ENCODE measurements at regions not wholly inside any gene's neighbourhood (a gene's known extent, or its start where the extent isn't known, plus 50 kb on each side); places are given as distances from the start of the nearest gene placed in this dataset.
"Not testable (repeated sequence)": the region's sequence is repeated elsewhere in the genome, so short reads cannot be mapped to it uniquely, and the experiment has no call there.

DNA sequence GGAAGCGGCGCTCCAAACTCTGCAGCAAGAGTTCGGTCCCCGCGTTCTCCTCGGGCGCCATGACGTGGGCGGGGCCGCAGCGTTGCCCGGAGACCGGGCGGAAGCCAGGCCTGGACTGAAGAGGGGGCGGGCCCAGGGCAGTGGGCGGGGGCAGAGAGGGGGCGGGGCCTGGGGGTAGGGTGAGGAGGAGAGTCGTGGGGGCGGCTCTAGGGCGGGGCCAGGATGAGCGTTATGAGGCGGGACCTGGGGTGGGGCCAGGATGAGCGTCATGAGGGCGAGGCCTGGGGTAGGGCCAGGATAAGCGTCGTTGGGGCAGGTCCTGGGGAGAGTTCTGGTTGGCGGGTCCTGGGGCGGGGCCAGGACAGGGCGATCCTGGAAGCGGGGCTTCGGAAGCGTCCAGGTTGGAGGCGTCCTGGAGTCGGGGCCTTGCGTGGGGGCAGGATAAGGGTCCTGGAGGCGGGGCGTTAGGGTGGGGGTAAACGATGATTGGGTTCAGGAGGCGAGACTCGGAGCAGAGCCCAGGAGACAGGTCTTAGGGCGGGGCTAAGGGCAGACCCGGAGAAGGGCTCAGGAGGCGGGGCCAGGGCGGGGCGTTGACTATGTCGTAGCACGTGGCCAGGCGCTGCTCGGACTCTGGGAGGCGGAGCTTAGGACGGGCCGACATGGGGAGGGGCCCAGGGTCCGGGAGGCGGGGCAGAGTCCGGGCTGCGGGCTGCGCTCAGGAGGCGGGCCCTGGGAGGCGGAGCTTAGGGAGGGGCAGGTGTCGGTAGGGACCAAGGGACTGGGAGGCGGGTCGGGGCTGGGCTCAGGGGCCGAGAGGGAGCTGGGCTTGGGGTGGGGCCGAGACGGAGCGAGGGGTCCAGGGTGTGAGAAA, 131.1 kb upstream of the ALDH3B2 start:
- DNase-seq (ENCODE audit: low spot score), result peak; percentile 94

DNA sequence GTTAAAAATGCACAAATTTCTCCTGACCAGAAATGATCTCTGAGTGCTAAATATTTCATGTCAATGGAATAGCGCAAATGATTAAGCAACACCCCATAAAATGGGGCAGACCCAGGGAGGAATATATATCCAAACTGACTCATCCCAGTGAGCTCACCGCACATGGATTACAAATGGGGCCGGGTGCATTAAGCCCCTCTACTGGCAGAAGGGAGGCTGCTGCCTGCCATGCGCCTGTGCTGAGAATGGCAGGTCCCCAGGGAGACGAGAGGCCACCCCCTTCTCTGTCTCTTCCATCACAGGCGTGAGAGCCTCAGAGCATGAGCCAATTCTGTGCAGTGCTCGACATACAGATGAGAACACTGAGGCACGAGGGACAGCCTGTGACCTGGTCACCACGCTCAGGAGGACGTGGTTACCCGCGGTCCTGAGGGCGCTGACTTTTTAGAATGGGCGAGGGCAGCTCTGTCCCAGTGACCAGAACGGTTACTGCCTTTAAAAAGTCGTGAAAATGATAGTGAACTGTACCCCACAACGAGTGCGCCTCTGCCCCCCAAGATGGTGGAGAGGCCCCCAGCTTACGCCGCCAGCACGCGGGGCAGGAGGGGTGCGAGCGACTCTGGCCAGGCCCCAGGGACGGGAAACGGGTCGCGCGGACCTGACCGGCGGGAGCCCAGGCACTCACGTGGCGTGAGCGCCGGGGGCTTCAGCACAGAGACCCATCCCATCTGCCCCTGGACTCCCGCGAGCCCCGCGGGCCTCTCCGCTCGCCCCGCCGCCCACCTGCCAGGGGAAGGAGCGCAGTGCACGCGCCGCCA, 130.2 kb upstream of the ALDH3B2 start:
- DNase-seq (ENCODE audit: low spot score), result peak; percentile 69

DNA sequence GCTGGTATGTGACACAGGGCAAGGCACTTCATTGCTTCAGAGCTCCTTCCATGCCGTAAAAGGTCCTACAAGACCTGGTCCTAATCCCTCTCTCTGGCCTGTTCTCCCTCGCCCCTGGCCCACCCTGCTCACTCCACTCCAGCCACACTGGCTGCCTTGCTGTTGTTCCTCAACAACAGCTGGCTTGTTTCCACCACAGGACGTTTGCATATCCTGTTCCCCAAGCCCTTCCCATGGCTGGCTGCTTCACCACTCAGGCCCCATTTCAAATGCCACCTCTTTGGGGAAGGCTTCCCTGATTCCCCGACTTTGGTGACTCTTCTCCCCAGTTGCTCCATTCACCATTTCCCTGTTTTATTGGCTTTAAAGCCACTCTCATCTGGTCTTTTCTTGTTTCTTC, 129.1 kb upstream of the ALDH3B2 start:
- DNase-seq (ENCODE audit: low spot score), result not testable (repeated sequence)

DNA sequence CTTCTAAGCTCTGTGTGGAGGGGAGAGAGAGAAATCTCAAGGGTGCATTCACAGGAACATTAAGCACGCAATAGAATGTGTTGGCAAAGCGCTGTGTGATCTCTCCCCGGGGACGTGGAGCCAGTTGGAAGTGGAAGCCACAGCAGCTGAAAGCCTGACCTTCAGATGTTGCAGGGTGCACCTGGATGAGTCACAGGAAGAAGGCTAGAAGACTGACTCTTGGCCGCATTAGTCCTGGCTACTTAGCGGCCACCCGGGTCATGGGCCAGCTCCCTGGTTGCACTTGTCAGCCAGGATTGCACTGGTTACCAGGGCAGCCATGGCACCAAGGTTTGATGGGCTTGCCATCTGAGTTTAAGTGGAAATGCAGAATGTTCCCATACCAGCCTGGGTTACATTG, 128.6 kb upstream of the ALDH3B2 start:
- DNase-seq (ENCODE audit: low spot score), result not testable (repeated sequence)

DNA sequence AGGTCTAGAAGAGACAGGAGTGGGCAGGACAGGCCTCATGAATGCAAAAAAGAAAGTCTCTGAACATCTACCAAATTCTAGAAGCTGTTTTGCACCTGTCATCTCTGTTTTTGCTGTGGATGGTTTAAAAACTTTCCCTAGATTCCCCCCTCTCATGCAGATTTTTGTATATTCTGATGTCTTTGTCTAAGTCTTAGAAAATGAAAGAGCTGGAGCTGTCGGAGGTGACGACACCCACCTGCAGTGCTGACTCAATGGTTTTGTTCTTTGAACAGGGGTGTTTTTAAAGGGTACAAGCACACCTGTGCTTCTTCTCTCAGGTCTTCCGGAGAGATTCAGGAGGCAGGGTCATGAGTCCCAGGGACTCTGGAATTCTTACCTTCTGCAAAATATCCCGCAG, 128.2 kb upstream of the ALDH3B2 start:
- DNase-seq (ENCODE audit: low spot score), result not testable (repeated sequence)

DNA sequence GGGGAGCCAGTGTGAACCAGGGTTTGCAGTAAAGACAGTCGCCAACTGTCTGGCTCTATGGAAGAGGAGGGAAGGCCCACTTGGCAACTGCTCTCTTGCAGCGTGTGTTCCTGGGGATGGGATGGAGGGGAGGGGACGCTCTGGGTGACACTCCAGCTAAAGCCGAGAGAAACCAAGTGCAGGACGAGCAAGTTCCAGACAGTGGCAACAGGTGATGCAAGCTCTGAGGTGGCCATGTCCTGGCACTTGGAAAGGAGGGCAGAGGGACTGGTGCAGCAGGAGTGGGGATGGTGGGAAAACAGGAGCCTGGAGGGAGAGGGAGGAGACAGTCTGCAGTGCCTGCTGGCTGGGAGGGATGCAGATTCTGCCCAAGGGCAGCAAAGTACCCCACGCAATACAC, 127.0 kb upstream of the ALDH3B2 start:
- not testable (repeated sequence) for DNase-seq (ENCODE audit: low spot score)

DNA sequence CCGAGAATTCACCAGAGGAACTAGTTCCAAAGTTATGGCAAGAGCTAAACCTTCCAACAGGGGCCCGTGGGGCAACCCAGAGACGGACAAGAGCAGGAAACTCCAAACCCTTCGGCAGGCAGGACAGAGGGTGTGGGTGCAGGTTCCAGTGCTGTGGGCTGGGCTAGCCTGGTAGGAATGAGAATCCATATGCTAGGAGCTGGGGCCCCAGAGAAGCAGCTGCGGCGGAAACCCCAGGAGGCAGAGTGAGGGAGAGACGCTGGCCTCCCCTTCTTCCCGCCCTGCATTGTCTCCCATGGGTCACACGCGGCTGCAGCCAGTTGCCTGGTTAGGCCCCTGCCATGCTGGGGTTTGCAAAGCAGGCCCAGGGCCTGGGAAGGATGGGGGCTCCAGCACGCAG, 126.2 kb upstream of the ALDH3B2 start:
- not testable (repeated sequence) for DNase-seq (ENCODE audit: low spot score)

DNA sequence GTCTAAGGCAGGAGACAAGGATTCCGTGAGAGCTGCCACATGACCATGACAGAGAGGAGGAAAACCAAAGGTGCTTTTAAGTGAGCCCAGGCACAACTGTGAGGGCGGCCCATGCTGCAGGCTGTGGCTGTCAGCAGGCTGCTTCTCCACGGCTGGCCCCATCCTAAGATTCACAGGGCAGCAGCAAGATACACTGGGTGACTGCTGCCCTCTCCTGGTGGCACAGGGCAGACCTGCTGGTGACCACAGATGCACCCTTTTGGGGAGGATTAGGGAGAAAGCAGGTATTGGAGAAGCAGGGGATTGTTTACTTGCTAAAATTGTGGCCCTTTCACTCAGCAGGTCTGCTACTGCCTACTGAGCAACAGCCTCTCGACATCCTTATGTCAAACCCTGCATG, 125.4 kb upstream of the ALDH3B2 start:
- DNase-seq (ENCODE audit: low spot score), result not testable (repeated sequence)

DNA sequence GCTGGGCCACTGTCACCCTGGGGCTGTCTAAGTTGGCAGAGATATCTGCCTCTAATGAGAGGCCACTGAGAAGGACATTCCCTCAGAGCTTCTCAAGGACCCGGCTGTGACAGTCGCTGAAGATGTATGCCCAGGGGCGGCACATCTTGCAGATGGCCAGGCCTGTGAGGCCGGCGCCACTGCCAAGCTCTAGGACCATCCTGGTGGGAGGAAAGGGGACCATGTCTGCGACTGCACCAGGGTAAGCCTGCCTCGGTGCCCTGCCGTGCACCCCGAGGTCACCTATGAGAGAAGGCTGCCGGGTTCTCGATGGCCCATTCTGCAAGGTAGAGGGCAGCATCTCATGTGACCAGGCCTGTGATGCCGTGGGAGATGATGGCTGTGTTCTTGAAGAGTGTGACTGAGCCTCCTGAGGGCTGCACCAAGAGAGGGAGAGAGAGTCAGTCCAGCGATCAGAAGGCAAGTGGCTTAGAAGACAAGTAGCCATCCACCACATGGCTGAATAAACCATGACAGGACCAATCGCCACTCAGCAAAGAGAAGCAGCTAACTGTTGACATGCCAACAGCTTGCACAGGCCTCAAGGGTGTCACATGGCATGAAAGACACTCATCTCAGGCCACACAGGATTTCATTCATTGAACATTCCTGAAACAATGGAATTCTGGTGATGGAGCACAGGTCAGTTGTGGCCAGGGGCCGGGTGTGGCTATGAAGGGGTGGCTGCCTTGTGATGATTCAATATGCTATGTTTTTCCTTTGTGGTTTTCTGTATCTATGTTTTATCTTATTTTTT, 123.5 kb upstream of the ALDH3B2 start:
- DNase-seq (ENCODE audit: low spot score), result not testable (repeated sequence)

DNA sequence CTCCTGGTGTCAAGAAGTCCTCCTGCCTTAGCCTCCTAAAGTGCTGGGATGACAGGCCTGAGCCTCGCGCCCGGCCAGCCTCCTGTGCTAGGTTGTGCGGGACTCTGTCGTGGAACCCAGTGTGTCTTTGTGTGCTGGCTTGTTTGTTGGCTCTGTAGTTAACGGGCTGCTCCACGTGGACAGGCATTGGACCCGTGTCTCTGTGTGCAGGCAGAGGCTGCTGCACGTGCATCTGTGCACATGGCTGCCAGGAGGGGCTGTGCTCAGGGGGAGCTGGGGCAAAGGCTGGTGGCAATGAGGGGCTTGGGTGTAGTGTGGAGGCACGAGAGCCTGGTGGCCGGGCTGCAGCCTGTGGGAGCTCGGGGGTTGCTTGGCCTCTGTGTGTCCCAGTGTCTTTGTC, 121.3 kb upstream of the ALDH3B2 start:
- no peak for DNase-seq (ENCODE audit: low spot score)

DNA sequence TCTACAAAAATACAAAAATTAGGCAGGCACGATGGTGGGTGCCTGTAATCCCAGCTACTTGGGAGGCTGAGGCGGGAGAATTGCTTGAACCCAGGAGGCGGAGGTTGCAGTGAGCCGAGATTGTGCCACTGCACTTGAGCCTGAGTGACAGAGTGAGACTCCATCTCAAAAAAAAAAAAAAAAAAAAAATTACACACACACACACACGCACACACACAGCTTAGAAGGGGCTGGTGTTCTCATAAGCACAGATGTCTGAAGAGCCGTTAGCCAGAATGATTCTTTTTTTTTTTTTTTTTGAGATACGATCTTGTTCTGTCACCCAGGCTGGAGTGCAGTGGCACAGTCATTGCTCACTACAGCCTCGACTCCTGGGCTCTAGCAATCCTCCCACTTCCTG, 119.3 kb upstream of the ALDH3B2 start:
- not testable (repeated sequence) for DNase-seq (ENCODE audit: low spot score)

DNA sequence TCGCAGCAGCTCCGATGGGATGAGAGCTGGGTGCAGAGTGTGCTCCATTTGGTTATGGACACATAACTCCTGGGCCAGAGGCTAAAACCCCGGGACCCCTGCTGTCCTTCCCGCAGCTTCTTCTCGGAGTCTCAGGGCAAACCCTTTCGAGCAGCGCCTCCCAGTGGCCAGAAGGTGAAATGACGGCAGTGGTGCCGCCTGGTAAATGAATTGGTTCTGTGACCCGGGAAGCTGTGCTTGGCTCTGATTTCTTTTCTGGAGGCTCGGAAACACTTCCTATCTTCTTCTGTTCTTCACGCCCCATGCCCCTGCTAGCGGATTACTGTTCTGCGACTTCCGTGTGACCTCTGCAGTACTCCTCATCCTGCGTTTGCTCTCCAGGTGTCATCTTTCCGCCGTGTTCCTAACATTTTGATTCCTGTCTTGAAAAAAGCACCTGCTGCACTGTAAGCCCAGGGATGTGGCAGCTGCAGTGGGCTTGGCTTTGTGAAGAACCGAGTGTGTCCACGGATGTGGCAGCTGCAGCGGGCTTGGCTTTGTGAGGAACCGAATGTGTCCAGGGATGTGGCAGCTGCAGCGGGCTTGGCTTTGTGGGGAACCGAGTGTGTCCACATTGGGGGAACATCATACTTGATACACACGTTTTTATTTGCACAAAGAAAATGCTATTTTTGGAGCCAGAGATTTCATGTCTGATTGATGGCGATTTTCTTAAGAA, 118.0 kb upstream of the ALDH3B2 start:
- DNase-seq (ENCODE audit: low spot score), result peak; percentile 64

DNA sequence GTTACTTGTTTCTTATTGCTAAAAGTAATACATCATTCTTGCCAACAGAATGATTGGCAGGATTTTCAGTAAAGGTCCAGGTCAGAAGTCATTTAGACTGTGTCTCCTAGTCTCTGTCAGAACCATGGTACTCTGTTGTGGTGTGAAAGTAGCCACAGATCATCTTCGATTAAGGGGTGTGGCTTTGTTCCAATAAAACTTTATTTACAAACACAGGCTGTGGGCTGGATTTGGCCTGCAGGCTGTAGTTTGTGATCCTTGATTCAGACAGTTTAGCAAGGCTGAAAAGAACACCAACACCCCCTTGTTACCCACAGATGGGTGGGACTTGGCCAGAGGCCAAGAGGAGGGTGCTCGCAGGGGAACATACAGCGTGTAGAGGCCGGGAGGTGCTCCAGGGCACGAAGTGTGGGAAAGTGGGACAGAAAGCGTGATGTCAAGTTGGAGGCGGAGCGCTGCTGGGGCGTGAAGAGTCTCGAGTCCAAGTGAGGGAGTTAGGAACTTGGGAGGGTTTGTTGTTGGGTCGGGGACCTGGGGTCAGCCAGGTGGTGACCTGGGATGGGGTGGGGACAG, 117.3 kb upstream of the ALDH3B2 start:
- DNase-seq (ENCODE audit: low spot score), result peak; percentile 55

DNA sequence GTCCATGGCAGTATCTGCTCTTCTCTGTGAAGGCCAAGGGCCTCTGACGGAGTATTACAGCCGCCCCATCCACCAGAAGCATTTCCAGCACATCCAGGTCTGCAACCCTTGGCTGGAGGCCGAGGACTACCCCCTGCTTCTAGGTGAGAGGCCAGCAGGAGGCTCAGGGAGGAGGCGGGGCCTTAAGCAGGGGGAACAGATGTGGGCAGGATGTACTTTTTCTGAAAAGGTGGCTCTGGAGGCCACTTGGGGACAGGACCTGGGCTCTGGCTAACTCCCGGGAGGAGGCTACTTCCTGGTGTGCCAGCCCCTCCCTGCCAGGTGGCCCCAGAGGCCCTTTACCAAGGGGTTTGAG, 113.9 kb upstream of the ALDH3B2 start:
- DNase-seq (ENCODE audit: low spot score), result not testable (repeated sequence)

DNA sequence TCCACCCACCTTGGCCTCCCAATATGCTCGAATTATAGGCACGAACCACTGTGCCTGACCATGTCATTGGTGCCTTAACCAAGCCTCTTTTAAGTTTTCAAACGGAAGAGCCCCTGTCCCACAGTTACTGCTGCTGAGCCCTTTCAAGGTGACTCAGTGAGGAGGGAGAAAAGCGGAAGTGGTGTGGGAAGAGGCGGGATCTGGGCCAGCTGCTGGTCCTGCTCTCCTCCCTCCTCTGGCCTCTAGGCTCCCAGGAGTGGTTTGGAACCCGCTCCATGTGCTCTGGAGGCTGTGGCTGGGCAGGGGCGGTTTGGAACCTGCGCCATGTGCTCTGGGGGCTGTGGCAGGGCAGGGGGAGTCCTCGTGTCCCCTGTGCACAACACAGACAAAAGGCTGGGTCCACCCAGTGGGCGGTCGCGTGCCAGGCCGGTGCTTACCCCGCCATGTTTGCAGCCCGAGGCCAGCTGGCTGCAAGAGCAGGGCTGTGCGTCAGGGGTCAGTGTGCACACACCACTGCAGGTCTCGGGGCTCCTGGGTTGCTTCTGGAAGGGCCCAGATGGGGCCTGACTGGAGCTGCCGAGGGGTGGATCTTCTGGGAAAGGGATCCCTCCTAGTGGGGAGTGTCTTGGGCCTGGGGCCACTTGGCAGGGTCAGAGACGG, 113.4 kb upstream of the ALDH3B2 start:
- DNase-seq (ENCODE audit: low spot score), result not testable (repeated sequence)

DNA sequence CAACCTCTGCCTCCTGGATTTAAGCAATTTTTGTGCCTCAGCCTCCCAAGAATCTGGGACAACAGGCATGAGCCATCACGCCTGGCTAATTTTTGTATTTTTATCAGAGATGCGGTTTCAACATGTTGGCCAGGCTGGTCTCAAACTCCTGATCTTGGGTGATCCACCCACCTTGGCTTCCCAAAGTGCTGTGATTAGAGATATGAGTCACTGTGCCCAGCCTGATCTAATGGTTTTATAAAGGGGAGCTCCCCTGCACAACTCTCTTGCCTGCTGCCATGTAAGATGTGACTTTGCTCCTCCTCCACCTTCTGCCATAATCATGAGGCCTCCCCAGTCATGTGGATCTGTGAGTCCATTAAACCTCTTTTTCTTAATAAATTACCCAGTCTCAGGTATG, 107.5 kb upstream of the ALDH3B2 start:
- not testable (repeated sequence) for DNase-seq (ENCODE audit: low spot score)

DNA sequence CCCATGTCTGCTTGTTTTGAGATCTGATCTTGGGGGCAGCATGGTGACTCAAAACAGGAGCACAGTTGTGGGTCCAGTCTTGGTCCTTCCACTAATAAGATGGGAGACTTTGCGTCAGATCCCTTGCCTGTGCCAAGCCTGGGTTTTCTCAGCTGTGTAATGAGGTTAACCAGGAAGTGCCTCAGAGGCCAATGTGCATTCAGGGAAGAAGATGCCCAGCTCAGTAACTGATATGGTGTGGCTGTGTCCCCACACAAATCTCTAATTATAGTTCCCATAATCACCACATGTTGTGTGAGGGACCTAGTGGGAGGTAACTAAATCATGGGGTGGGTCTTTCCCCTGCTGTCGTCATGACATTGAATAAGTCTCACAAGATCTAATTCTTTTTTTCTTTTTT, 107.1 kb upstream of the ALDH3B2 start:
- not testable (repeated sequence) for DNase-seq (ENCODE audit: low spot score)

DNA sequence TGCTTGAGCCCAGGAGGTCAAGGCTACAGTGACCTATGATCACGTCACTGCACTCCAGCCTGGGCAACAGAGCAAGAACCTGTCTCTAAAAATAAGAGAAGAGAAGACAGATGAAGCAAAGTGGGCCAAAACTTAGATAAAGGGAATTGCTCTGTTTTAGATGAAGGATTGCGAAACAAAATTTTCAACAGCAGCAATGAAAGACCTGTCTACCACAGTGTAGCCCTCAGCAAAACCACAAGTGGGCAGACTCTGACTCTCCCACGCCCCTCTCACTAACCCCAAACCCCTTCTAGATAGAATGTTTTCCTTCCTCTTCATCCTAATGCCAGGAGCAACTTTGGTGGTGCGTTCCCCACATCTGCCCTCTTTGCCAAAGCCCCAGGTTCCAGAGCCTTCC, 105.6 kb upstream of the ALDH3B2 start:
- DNase-seq (ENCODE audit: low spot score), result no peak

DNA sequence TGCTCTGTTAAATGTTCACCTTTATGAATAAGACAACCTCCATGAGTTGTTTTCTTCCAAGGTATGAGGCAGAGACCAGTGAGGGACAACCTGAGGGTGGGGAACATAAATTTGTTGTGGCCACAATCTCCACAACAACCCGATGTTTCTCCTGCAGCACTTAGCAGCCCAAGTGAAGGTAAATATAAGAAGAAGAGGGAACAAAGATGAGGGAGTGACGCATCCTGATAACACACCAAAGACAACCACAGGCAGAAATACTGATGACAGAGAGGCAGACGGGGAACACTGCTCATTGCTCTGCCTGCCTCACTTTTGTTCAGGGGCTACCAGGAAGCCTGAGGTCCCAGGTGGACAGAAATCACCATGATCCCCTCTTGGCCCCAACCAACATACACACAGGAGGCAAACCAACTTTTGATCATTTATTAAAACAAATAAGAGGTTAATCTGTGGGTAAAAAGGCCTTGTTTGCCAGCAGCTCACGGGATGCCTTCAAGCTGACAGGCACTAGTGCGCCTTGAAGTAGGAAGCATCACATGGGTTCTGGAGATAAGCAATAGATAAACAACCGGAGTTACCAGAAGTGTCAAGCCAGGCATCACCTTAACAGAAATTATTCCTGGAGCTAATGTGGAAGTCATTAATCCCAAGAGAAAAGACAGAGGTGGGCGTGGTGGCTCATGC, 104.9 kb upstream of the ALDH3B2 start:
- DNase-seq (ENCODE audit: low spot score), result not testable (repeated sequence)

DNA sequence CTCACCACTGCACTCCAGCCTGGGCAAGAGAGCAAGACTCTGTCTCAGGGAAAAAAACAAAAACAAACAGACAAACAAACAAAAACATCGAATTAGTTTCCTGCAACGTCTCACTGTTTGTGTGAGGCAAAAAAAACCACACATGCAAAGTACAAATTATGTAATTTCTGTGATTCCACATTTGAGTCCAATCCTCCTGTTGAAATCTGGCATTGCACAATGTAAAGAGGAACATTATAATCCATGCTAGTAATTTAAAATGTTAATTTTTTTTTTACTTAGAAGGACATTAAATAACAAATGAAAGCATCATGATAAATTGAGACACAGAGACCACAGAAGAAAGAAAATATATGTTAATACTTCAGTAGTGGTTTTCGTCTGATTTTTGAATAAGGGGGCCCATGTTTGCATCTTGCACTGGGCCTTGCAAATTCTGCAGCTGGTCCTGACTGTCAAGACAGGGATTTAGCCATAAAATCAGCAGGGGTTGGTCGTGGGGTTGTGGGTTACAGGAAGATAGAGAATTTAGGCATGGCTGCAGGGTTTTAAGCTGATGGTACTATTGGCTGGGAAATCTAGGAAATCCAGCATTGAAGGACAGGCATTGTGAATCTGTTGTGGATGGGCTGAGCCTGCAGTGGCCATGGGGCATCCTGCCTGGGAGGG, 102.6 kb upstream of the ALDH3B2 start:
- DNase-seq (ENCODE audit: low spot score), result no peak

All from NAMALWA (cell line).